HUES64 (cell line): ENCODE measurements at regions not wholly inside any gene's neighbourhood (a gene's known extent, or its start where the extent isn't known, plus 50 kb on each side); places are given as distances from the start of the nearest gene placed in this dataset.

Experiments used
- H3K27ac ChIP-seq: 2 replicates; pipeline ENCODE4 v1.7.0; 2013; ENCODE audit warnings: low read depth, low read length, inconsistent platforms
- H3K27me3 ChIP-seq: 2 replicates; pipeline ENCODE4 v1.6.1; 2013; ENCODE audit warnings: mild to moderate bottlenecking, low read length; ENCODE audit not compliant: insufficient read depth
- H3K36me3 ChIP-seq: 2 replicates; pipeline ENCODE4 v1.6.1; 2013; ENCODE audit warnings: mild to moderate bottlenecking, low read length; ENCODE audit not compliant: insufficient read depth
- H3K4me1 ChIP-seq: 2 replicates; pipeline ENCODE4 v1.6.1; 2013; ENCODE audit warnings: mild to moderate bottlenecking, low read length, moderate library complexity; ENCODE audit not compliant: insufficient read depth
- H3K4me3 ChIP-seq: 2 replicates; pipeline ENCODE4 v1.5.1; 2013; ENCODE audit warnings: mild to moderate bottlenecking, low read length, moderate library complexity
- H3K9ac ChIP-seq: 2 replicates; pipeline ENCODE4 v1.6.1; 2013; ENCODE audit warnings: mild to moderate bottlenecking, low read depth, low read length
- H3K9me3 ChIP-seq: 2 replicates; pipeline ENCODE4 v1.6.1; 2013; ENCODE audit warnings: low read depth, low read length; ENCODE audit not compliant: insufficient read depth
- WGBS: fragments of 150-250, 120-280 bp; methylation state at CpG from one replicate; pipeline ENCODE4 v1.1.7; 2013; ENCODE audit warnings: missing lambda C conversion rate; 5-methylcytosine and 5-hydroxymethylcytosine counted together

GRCh38 chr2:5791371-5791770 is 99.2 kb downstream of the SOX11 start:
- H3K27ac ChIP-seq = no peak overlapping the region
- 93% methylated on average over 7 of the region's 7 CpGs for WGBS

DNA sequence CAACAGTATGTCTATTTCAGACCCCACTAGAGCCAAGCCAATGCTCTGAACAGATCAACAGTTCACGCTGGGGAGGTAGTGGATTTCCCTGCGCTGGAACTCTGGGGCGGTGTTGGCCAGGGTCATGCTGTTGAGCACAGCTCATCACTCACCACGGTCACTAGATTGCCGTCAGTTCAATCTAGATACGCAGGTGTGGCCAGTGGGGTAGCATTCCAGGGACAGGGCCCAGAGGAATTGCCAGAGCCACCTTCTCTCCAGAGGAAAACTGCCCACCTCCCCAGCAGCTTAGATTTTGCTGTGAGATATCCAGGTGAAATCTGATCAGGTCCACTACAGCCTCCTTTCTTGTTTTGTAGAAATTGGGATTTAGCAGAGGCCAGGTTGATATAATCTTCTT is 101.8 kb downstream of the SOX11 start:
- H3K4me3 ChIP-seq = no peak overlapping the region
- H3K27ac ChIP-seq = no peak overlapping the region
- no peaks in the 10 kb centered on the region for H3K27me3 ChIP-seq
- 95% methylated on average over 6 of the region's 6 CpGs for WGBS
- peaks cover 17% of the 10 kb centered on the region for H3K9me3 ChIP-seq
- no peaks in the 10 kb centered on the region for H3K36me3 ChIP-seq
- no peak overlapping the region for H3K9ac ChIP-seq
- H3K4me1 ChIP-seq = no peaks in the 10 kb centered on the region

More at GRCh38 chr2:5791371-5791770, 99.2 kb downstream of the SOX11 start:
- H3K4me1 ChIP-seq = no peaks in the 10 kb centered on the region
- H3K4me3 ChIP-seq = no peak overlapping the region
- no peaks in the 10 kb centered on the region for H3K27me3 ChIP-seq
- H3K9me3 ChIP-seq = peaks cover 28% of the 10 kb centered on the region
- H3K9ac ChIP-seq = no peak overlapping the region
- no peaks in the 10 kb centered on the region for H3K36me3 ChIP-seq

- H3K4me3 ChIP-seq = no peak overlapping the region
- no peak overlapping the region for H3K27ac ChIP-seq
- no peaks in the 10 kb centered on the region for H3K27me3 ChIP-seq
- H3K36me3 ChIP-seq = no peaks in the 10 kb centered on the region; the same call in 1 of the 2 replicates
- peaks cover 22% of the 10 kb centered on the region for H3K9me3 ChIP-seq
- no peak overlapping the region for H3K9ac ChIP-seq
- 89% methylated on average over 4 of the region's 4 CpGs for WGBS
- H3K4me1 ChIP-seq = peaks cover 2% of the 10 kb centered on the region; the same call in 1 of the 2 replicates
Observed at GRCh38 chr2:5798084-5798483, 105.9 kb downstream of the SOX11 start.

- H3K9me3 ChIP-seq = peaks cover 22% of the 10 kb centered on the region
- H3K9ac ChIP-seq = no peak overlapping the region
- peaks cover 14% of the 10 kb centered on the region for H3K4me1 ChIP-seq
- no peaks in the 10 kb centered on the region for H3K27me3 ChIP-seq
- H3K27ac ChIP-seq = no peak overlapping the region
- WGBS = 100% methylated on average over 1 of the region's 1 CpG
- H3K36me3 ChIP-seq = no peaks in the 10 kb centered on the region; the same call in 1 of the 2 replicates
- H3K4me3 ChIP-seq = no peak overlapping the region
Observed at GRCh38 chr2:5799348-5799747, 107.2 kb downstream of the SOX11 start.

DNA sequence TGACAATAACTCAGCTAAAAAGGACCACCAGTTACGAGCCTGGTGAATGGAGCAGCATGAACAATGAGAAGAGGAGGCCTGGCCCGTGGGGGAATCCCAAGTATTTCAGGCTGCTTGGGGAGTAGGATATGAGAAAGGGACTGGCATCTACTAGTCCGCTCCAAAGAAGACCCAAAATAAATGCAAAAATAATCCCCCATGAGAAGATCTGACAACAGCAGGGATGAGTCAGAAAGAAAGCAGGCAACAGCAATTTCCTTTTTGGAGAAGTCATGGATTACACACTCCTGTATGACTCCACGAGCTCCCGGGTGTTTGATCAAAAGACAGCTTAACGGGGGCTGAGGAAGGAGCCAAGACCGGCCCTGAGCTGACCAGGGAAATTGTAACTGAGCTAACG is 111.4 kb downstream of the SOX11 start:
- 47% methylated on average over 8 of the region's 8 CpGs for WGBS
- Histone ChIP-seq H3K36me3 (no peaks in the 10 kb centered on the region; the same call in 1 of the 2 replicates), H3K27ac (no peak overlapping the region), H3K9ac (0 out of 2 replicates have a peak overlapping the region, but pooled peaks have one; percentile 28), H3K9me3 (peaks cover 19% of the 10 kb centered on the region), H3K4me1 (peaks cover 14% of the 10 kb centered on the region), H3K27me3 (no peaks in the 10 kb centered on the region), H3K4me3 (no peak overlapping the region)

DNA sequence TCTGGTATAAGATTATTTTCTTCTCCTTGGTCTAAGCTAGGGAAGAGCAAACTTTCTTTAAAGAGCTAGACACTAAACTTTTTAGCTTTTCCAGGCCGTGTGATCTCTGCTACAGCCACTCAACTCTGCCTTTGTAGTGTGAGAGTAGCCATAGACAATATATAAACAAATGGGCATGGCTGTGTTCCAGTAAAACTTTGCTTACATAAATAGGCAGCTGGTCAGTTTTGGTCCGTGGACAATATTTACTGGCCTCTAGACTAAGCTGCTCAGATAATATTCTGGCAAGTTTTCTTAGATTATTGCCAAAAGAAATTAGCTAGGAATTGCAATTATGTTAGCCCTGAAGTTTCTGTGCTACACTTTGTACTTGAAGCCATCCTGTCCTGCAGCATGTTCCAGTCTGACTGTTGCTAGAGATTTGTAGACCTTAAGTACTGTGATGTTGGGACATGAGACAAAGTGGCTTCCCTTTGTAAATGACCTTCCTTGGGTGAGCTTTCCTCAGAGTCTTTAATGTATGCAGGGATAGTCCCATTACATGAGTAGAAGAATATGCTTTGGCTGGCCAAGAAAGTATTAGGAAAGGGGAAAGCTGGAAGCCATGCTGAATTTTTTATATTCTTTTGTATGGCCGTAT is 126.9 kb downstream of the SOX11 start:
- Histone ChIP-seq H3K9ac (no peak overlapping the region), H3K9me3 (no peaks in the 10 kb centered on the region), H3K4me1 (no peaks in the 10 kb centered on the region), H3K4me3 (no peak overlapping the region), H3K27ac (no peak overlapping the region), H3K27me3 (no peaks in the 10 kb centered on the region), H3K36me3 (no peaks in the 10 kb centered on the region)
- 88% methylated on average over 1 of the region's 3 CpGs for WGBS

DNA sequence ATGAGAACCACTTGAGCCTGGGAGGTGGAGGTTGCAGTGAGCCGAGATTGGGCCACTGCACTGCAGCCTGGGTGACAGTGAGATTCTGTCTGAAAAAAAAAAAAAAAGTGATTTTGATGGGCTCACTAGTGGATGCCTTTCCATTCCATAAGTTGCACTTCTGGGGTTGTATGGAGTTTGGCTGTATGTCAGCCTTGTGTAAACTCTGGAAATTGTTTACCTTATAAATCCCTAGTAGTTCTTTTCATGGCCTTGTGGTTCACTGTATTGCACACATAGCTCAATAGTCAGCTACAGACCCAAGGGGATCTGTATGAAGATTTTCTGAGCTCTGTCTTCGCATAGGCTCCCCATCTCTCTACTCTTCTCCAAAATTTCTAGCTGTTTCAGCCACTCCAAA is 131.9 kb downstream of the SOX11 start:
- Histone ChIP-seq H3K4me3 (no peak overlapping the region), H3K27me3 (no peaks in the 10 kb centered on the region), H3K4me1 (no peaks in the 10 kb centered on the region), H3K27ac (no peak overlapping the region), H3K36me3 (no peaks in the 10 kb centered on the region), H3K9ac (no peak overlapping the region), H3K9me3 (peaks cover 10% of the 10 kb centered on the region)
- 95% methylated on average over 2 of the region's 2 CpGs for WGBS

- H3K4me1 ChIP-seq = no peaks in the 10 kb centered on the region
- H3K9ac ChIP-seq = no peak overlapping the region
- no peak overlapping the region for H3K4me3 ChIP-seq
- whole genome bisulfite sequencing = 100% methylated on average over 1 of the region's 1 CpG
- peaks cover 10% of the 10 kb centered on the region for H3K9me3 ChIP-seq
- no peaks in the 10 kb centered on the region for H3K27me3 ChIP-seq
- H3K36me3 ChIP-seq = no peaks in the 10 kb centered on the region
- H3K27ac ChIP-seq = no peak overlapping the region
Observed at GRCh38 chr2:5825686-5826085, 133.5 kb downstream of the SOX11 start.

- Histone ChIP-seq H3K4me1 (no peaks in the 10 kb centered on the region), H3K36me3 (no peaks in the 10 kb centered on the region), H3K9me3 (peaks cover 10% of the 10 kb centered on the region), H3K27ac (no peak overlapping the region), H3K4me3 (no peak overlapping the region), H3K9ac (no peak overlapping the region), H3K27me3 (no peaks in the 10 kb centered on the region)
- WGBS = 96% methylated on average over 5 of the region's 5 CpGs
Observed at GRCh38 chr2:5826979-5827655, 134.9 kb downstream of the SOX11 start.

GRCh38 chr2:5834501-5834900 is 142.3 kb downstream of the SOX11 start:
- Histone ChIP-seq H3K9ac (no peak overlapping the region), H3K4me1 (no peaks in the 10 kb centered on the region), H3K9me3 (no peaks in the 10 kb centered on the region), H3K27ac (no peak overlapping the region), H3K36me3 (no peaks in the 10 kb centered on the region), H3K4me3 (no peak overlapping the region), H3K27me3 (no peaks in the 10 kb centered on the region)
- WGBS = 96% methylated on average over 4 of the region's 4 CpGs

DNA sequence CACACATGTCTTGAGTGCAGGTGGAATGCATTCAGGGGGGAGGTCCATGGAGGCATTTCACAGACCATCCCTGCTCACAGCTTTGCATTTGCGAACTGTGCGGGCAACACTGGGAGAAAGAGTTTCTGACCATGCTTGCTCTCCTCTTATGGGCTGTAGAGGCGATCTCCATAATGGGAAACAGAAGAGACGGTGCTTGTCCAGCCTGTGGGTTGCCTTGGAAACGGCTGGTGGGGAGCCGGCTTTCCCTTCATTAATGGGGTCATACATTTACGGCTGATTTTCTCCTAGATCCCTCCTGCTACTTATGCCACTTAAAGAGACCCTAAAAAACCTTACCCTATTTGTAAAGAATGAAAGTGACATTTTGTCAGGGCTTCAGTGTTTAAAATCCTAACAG is 147.4 kb downstream of the SOX11 start:
- H3K4me3 ChIP-seq = no peak overlapping the region
- H3K9ac ChIP-seq = no peak overlapping the region
- H3K4me1 ChIP-seq = 0 out of 2 replicates have a peak, but pooled peaks cover 2% of the 10 kb centered on the region
- H3K36me3 ChIP-seq = no peaks in the 10 kb centered on the region
- H3K27me3 ChIP-seq = no peaks in the 10 kb centered on the region
- 85% methylated on average over 7 of the region's 7 CpGs for WGBS
- H3K9me3 ChIP-seq = no peaks in the 10 kb centered on the region
- H3K27ac ChIP-seq = no peak overlapping the region
